ENCODE measurements at regions not wholly inside any gene's neighbourhood (a gene's known extent, or its start where the extent isn't known, plus 50 kb on each side); places are given as distances from the start of the nearest gene placed in this dataset.

- Mint-ChIP-seq H3K27ac (no peak overlapping the region), H3K4me1 (ENCODE audit: unreplicated experiment) (peaks cover 4% of the 10 kb centered on the region), H3K4me3 (no peak overlapping the region), H3K36me3 (peaks cover 6% of the 10 kb centered on the region), H3K27me3 (no peaks in the 10 kb centered on the region), H3K9me3 (peaks cover 8% of the 10 kb centered on the region)
- no peak for DNase-seq (ENCODE audit: extremely low spot score, unreplicated experiment)
- TF ChIP-seq CTCF (conservative IDR thresholded peaks at IDR 0.05), result no peak
Observed at GRCh38 chr3:104849070-104849469, 517.6 kb upstream of the ALCAM start.

GRCh38 chr3:104854468-104854867, 512.2 kb upstream of the ALCAM start:
- DNase-seq (ENCODE audit: extremely low spot score, unreplicated experiment), result no peak
- no peak for TF ChIP-seq CTCF (conservative IDR thresholded peaks at IDR 0.05)
- no peak overlapping the region for H3K4me3 Mint-ChIP-seq
- H3K9me3 Mint-ChIP-seq, result no peaks in the 10 kb centered on the region
- H3K27me3 Mint-ChIP-seq, result no peaks in the 10 kb centered on the region
- H3K36me3 Mint-ChIP-seq, result no peaks in the 10 kb centered on the region
- H3K4me1 Mint-ChIP-seq (ENCODE audit: unreplicated experiment), result no peaks in the 10 kb centered on the region
- H3K27ac Mint-ChIP-seq, result no peak overlapping the region

DNA sequence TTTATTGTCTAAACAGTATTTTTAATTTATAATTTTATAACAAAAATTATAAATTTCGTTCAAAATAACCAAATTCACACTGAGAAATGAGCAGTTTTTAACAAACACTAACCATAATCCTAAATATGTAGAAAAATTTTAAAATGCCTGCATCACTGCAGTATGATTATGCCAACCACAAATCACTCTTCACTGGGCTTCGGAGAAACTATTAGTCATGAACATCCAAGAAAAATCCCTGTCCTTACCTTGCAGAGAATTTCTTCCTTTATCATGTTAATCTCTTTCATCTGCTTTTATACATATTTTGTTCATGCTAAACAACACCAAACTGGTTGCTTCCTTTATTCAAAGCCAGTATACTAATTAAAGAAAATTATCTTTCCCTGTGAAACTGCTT, 511.0 kb upstream of the ALCAM start:
- Mint-ChIP-seq H3K4me1 (ENCODE audit: unreplicated experiment) (no peaks in the 10 kb centered on the region), H3K36me3 (no peaks in the 10 kb centered on the region), H3K27me3 (no peaks in the 10 kb centered on the region), H3K4me3 (no peak overlapping the region), H3K9me3 (no peaks in the 10 kb centered on the region), H3K27ac (no peak overlapping the region)
- no peak for TF ChIP-seq CTCF (conservative IDR thresholded peaks at IDR 0.05)
- DNase-seq (ENCODE audit: extremely low spot score, unreplicated experiment), result no peak

DNA sequence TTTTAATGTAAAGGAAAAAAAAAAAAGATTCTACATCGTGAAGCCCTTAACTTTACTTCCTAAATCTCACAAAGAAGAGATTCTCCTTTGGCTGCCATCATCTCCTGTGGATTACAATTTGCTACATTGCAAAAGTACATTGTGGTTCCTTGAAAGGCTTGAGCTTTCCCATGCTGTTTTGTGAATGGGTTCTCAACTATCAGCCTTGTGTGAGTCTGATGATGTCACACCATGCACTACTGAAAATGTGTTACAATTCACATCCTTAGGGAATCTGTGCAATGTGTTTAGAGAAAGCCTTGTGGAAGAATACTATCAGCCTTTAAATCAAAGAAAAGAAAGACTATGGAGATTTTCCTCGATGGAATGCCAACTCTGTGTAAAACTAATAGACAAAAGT, 510.0 kb upstream of the ALCAM start:
- Mint-ChIP-seq H3K27me3 (no peaks in the 10 kb centered on the region), H3K4me3 (no peak overlapping the region), H3K27ac (no peak overlapping the region), H3K9me3 (no peaks in the 10 kb centered on the region), H3K36me3 (no peaks in the 10 kb centered on the region), H3K4me1 (ENCODE audit: unreplicated experiment) (no peaks in the 10 kb centered on the region)
- DNase-seq (ENCODE audit: extremely low spot score, unreplicated experiment), result no peak
- TF ChIP-seq CTCF (conservative IDR thresholded peaks at IDR 0.05), result no peak

- Mint-ChIP-seq H3K36me3 (no peaks in the 10 kb centered on the region), H3K27ac (no peak overlapping the region), H3K9me3 (no peaks in the 10 kb centered on the region), H3K4me3 (no peak overlapping the region), H3K27me3 (no peaks in the 10 kb centered on the region), H3K4me1 (ENCODE audit: unreplicated experiment) (no peaks in the 10 kb centered on the region)
- TF ChIP-seq CTCF (conservative IDR thresholded peaks at IDR 0.05), result no peak
- DNase-seq (ENCODE audit: extremely low spot score, unreplicated experiment), result no peak
Observed at GRCh38 chr3:104868291-104868690, 498.4 kb upstream of the ALCAM start.

GRCh38 chr3:104870276-104870675, 496.4 kb upstream of the ALCAM start:
- DNase-seq (ENCODE audit: extremely low spot score, unreplicated experiment), result no peak
- no peaks in the 10 kb centered on the region for H3K36me3 Mint-ChIP-seq
- no peak overlapping the region for H3K4me3 Mint-ChIP-seq
- H3K27ac Mint-ChIP-seq, result no peak overlapping the region
- no peaks in the 10 kb centered on the region for H3K27me3 Mint-ChIP-seq
- no peaks in the 10 kb centered on the region for H3K4me1 Mint-ChIP-seq (ENCODE audit: unreplicated experiment)
- TF ChIP-seq CTCF (conservative IDR thresholded peaks at IDR 0.05), result no peak
- no peaks in the 10 kb centered on the region for H3K9me3 Mint-ChIP-seq

Data from type B pancreatic cell (in vitro differentiated cells).